ENCODE measurements at regions not wholly inside any gene's neighbourhood (a gene's known extent, or its start where the extent isn't known, plus 50 kb on each side); places are given as distances from the start of the nearest gene placed in this dataset.
"Not testable (repeated sequence)": the region's sequence is repeated elsewhere in the genome, so short reads cannot be mapped to it uniquely, and the experiment has no call there.

DNA sequence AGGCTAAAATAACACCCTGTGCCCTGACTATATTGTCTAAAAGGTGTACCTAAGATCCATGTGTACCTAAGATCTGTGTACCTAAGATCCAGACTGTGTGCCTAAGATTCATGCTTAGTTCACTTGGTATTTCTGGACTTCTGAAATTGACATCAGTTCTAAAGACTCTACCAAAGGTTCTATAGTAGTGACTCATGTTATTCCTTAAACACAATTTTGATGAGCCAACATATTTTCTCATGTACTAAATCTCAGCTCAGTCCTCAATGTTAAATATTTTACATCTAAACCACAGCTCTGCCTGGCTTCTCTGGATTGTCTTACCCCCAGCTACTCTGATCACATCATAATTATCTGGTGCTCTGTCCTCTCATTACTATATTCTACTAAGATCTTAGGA lies 802.3 kb upstream of the SORCS1 start:
- intact Hi-C loops (cut with DNase I) = no loop called here
- Histone ChIP-seq H3K9me3 (ENCODE audit: control insufficient read depth in 2 of 3, insufficient read depth in 1 of 3, low read length in 3 of 3) (no peaks in the 10 kb centered on the region), H3K27ac (ENCODE audit: low read depth in 2 of 2, low read length in 2 of 2) (no peak overlapping the region), H3K9ac (ENCODE audit: low read length in 3 of 3) (no peak overlapping the region), H3K27me3 (ENCODE audit: control insufficient read depth, insufficient read depth, low read length) (no peaks in the 10 kb centered on the region), H3K4me3 (ENCODE audit: low read length in 3 of 3) (no peak overlapping the region), H3K36me3 (ENCODE audit: control insufficient read depth in 2 of 3, insufficient read depth in 3 of 3, low read length in 3 of 3) (no peaks in the 10 kb centered on the region), H3K4me1 (ENCODE audit: control insufficient read depth in 2 of 3, insufficient read depth in 2 of 3, low read depth in 1 of 3, low read length in 3 of 3) (no peaks in the 10 kb centered on the region)
- DNase-seq = no peak
- TF ChIP-seq CTCF (IDR thresholded peaks at IDR 0.05; ENCODE audit: borderline replicate concordance, extremely low read depth, insufficient read depth) = no peak
- FAIRE-seq = no peak

DNA sequence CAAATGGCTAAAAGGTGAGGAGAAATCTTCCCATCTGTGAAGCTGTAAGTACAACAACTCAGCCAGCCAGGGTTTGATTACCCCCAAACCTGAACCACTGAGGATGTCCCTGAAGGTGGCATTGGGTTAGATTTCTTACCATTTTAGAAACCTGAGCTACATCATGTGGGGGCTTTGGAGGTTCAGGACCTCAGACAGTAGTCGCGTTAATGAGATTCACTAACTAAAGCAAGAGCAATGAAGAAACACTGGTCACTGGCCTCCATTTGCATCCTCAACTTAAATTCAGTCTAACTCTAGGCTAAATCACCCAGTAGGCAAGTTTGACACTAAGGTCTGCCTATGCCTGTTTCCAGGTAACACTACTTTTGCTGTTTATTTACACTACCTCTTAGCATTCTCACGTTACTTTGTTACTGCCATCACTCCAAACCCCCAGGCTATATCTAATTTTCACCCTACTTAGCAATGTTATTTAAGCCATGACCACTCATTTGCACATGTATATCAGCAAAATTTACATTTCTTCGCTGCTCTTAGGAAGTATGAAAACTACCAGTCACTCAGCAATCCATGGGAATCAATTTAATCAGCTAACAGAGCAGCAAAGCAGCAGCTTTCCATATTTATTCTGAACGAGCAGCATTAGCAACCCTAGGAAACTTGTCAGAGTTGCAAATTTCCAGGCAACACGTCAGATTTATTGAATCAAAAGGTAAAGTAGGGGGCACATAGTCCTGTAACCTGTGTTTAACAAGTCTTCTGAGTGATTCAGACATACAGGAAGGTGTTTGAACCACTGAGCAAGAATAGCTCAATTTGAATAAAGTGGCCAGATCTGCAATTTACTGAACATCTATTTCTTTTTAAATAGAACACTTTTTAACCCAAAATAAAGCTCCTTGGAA lies 788.4 kb upstream of the SORCS1 start:
- Histone ChIP-seq H3K27ac (ENCODE audit: low read depth in 2 of 2, low read length in 2 of 2) (no peak overlapping the region), H3K9ac (ENCODE audit: low read length in 3 of 3) (no peak overlapping the region), H3K9me3 (ENCODE audit: control insufficient read depth in 2 of 3, insufficient read depth in 1 of 3, low read length in 3 of 3) (no peaks in the 10 kb centered on the region), H3K36me3 (ENCODE audit: control insufficient read depth in 2 of 3, insufficient read depth in 3 of 3, low read length in 3 of 3) (no peaks in the 10 kb centered on the region), H3K27me3 (ENCODE audit: control insufficient read depth, insufficient read depth, low read length) (no peaks in the 10 kb centered on the region), H3K4me1 (ENCODE audit: control insufficient read depth in 2 of 3, insufficient read depth in 2 of 3, low read depth in 1 of 3, low read length in 3 of 3) (no peaks in the 10 kb centered on the region), H3K4me3 (ENCODE audit: low read length in 3 of 3) (no peak overlapping the region)
- TF ChIP-seq CTCF (IDR thresholded peaks at IDR 0.05; ENCODE audit: borderline replicate concordance, extremely low read depth, insufficient read depth) = no peak
- intact Hi-C loops (cut with DNase I) = no loop called here
- FAIRE-seq (no peak), DNase-seq (no peak)

GRCh38 chr10:107950411-107951062 lies 786.0 kb upstream of the SORCS1 start:
- H3K9me3 ChIP-seq (ENCODE audit: control insufficient read depth in 2 of 3, insufficient read depth in 1 of 3, low read length in 3 of 3); H3K36me3 ChIP-seq (ENCODE audit: control insufficient read depth in 2 of 3, insufficient read depth in 3 of 3, low read length in 3 of 3); H3K4me3 ChIP-seq (ENCODE audit: low read length in 3 of 3); H3K9ac ChIP-seq (ENCODE audit: low read length in 3 of 3); H3K4me1 ChIP-seq (ENCODE audit: control insufficient read depth in 2 of 3, insufficient read depth in 2 of 3, low read depth in 1 of 3, low read length in 3 of 3); FAIRE-seq; intact Hi-C loops (cut with DNase I); H3K27me3 ChIP-seq (ENCODE audit: control insufficient read depth, insufficient read depth, low read length); H3K27ac ChIP-seq (ENCODE audit: low read depth in 2 of 2, low read length in 2 of 2): not testable (repeated sequence)
- DNase-seq = peak in 1 of 5 donors; percentile 59

DNA sequence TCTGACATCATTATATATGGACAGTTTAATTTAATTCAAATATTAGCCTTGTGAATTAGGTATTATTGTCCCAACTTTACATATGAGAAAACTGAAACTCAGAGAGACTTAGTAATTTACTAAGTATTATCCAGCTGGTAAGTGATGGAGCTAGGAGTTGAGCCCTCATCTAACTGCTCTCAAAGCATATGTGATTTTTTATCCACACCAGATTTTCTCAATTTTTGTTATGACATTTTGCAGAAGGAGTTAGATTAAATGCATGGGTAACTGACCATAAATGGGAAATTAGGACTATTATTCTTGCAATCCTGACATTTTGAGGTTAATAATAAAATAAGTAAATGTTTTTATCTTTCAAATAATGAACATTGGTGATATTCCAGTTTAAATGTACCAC lies 778.3 kb upstream of the SORCS1 start:
- no peak for TF ChIP-seq CTCF (IDR thresholded peaks at IDR 0.05; ENCODE audit: borderline replicate concordance, extremely low read depth, insufficient read depth)
- intact Hi-C loops (cut with DNase I) = no loop called here
- Histone ChIP-seq H3K9me3 (ENCODE audit: control insufficient read depth in 2 of 3, insufficient read depth in 1 of 3, low read length in 3 of 3) (peaks cover 0 to 2% (median 0%) of the 10 kb centered on the region in 3 donors), H3K27ac (ENCODE audit: low read depth in 2 of 2, low read length in 2 of 2) (no peak overlapping the region), H3K36me3 (ENCODE audit: control insufficient read depth in 2 of 3, insufficient read depth in 3 of 3, low read length in 3 of 3) (no peaks in the 10 kb centered on the region), H3K27me3 (ENCODE audit: control insufficient read depth, insufficient read depth, low read length) (no peaks in the 10 kb centered on the region), H3K9ac (ENCODE audit: low read length in 3 of 3) (no peak overlapping the region), H3K4me3 (ENCODE audit: low read length in 3 of 3) (no peak overlapping the region), H3K4me1 (ENCODE audit: control insufficient read depth in 2 of 3, insufficient read depth in 2 of 3, low read depth in 1 of 3, low read length in 3 of 3) (no peaks in the 10 kb centered on the region)
- FAIRE-seq (no peak), DNase-seq (no peak)

Data from kidney (tissue), 13 donors.